MCF 10A (cell line): ENCODE measurements at regions not wholly inside any gene's neighbourhood (a gene's known extent, or its start where the extent isn't known, plus 50 kb on each side); places are given as distances from the start of the nearest gene placed in this dataset.
"Not testable (repeated sequence)": the region's sequence is repeated elsewhere in the genome, so short reads cannot be mapped to it uniquely, and the experiment has no call there.

ENCODE experiments used
- BruUV-seq: library from RNA; stranded (reverse); fragments of 400-500 nt; replicated peaks from 2 replicates; lab custom pipeline; 2021; lab: Mats Ljungman, UMichigan
- CTCF ChIA-PET: fragments of 300-600 bp; sonication (Branson Sonifier 250); formaldehyde crosslinking; extraction: SDS; loops from one replicate; lab custom pipeline; 2021; ENCODE audit warnings: antibody characterized with exemption, inconsistent platforms; lab: Yijun Ruan, JAX
- POLR2A ChIA-PET: fragments of 300-600, 350-650 bp; sonication (Branson Sonifier 250); formaldehyde crosslinking; extraction: SDS; loops from one replicate; lab custom pipeline; 2020; ENCODE audit warnings: antibody characterized with exemption, inconsistent platforms; lab: Yijun Ruan, JAX
- DNase-seq: peaks from one replicate; pipeline ENCODE4 v3.0.0-alpha.2; 2018; ENCODE audit not compliant: unreplicated experiment
- H3K27ac Mint-ChIP-seq: one replicate; pipeline ENCODE4 v1.8.0; 2022; ENCODE audit warnings: mild to moderate bottlenecking, low read depth, mixed read lengths; ENCODE audit not compliant: unreplicated experiment
- H3K27me3 Mint-ChIP-seq: one replicate; pipeline ENCODE4 v1.8.0; 2022; ENCODE audit warnings: mixed read lengths; ENCODE audit not compliant: insufficient read depth, unreplicated experiment
- H3K36me3 Mint-ChIP-seq: one replicate; pipeline ENCODE4 v1.8.0; 2022; ENCODE audit warnings: mild to moderate bottlenecking, moderate library complexity, mixed read lengths; ENCODE audit not compliant: insufficient read depth, unreplicated experiment
- H3K4me1 Mint-ChIP-seq: one replicate; pipeline ENCODE4 v1.8.0; 2022; ENCODE audit warnings: mixed read lengths; ENCODE audit not compliant: insufficient read depth, unreplicated experiment
- H3K4me3 Mint-ChIP-seq: one replicate; pipeline ENCODE4 v1.8.0; 2022; ENCODE audit warnings: mild to moderate bottlenecking, moderate library complexity, mixed read lengths; ENCODE audit not compliant: unreplicated experiment
- H3K9me3 Mint-ChIP-seq: one replicate; pipeline ENCODE4 v1.8.0; 2022; ENCODE audit warnings: mixed read lengths; ENCODE audit not compliant: unreplicated experiment
- CTCF ChIP-seq: fragments of 200-600 bp; IDR thresholded peaks from one replicate; pipeline ENCODE4 v1.8.0; 2022; ENCODE audit warnings: antibody characterized with exemption, mild to moderate bottlenecking; ENCODE audit not compliant: unreplicated experiment
- intact Hi-C: fragments of 100-400 bp; cut with micrococcal nuclease; formaldehyde crosslinking; loops from 2 replicates; pipeline ENCODE4 v1.14.1; 2022

DNA sequence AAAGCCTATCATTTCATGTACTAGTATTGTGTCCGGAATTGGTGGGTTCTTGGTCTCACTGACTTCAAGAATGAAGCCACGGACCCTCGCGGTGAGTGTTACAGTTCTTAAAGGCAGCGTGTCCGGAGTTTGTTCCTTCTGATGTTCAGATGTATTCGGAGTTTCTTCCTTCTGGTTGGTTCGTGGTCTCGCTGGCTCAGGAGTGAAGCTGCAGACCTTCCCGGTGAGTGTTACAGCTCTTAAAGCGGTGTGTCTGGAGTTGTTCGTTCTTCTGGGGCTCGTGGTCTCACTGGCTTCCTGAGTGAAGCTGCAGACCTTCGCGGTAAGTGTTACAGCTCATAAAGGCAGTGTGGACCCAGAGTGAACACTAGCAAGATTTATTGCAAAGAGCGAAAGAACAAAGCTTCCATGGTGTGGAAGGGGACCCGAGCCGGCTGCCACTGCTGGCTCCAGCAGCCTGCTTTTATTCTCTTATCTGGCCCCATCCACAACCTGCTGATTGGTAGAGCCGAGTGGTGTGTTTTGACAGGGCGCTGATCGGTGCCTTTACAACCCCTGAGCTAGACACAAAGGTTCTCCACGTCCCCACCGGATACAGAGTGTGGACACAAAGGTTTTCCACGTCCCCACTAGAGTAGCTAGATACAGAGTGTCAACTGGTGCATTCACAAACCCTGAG is 341.5 kb downstream of the RFPL4B start:
- intact Hi-C loops, DNase-seq, H3K4me3 Mint-ChIP-seq, H3K27ac Mint-ChIP-seq, H3K27me3 Mint-ChIP-seq, H3K9me3 Mint-ChIP-seq, H3K36me3 Mint-ChIP-seq, POLR2A ChIA-PET, BruUV-seq: not testable (repeated sequence)
- H3K4me1 Mint-ChIP-seq, result peaks cover 14% of the 10 kb centered on the region
- CTCF ChIA-PET, result interaction anchor here (0.6 to 0.7 kb wide), 2 partner anchors 181 to 526 kb away, joined by 3 to 4 read pairs; no protein-coding TSS in a partner anchor

GRCh38 chr6:112689183-112689858 is 342.2 kb downstream of the RFPL4B start:
- H3K4me1 Mint-ChIP-seq, result peaks cover 14% of the 10 kb centered on the region
- POLR2A ChIA-PET, BruUV-seq, H3K4me3 Mint-ChIP-seq, H3K36me3 Mint-ChIP-seq, H3K27me3 Mint-ChIP-seq, H3K9me3 Mint-ChIP-seq, H3K27ac Mint-ChIP-seq, DNase-seq, CTCF ChIA-PET, intact Hi-C loops: not testable (repeated sequence)

DNA sequence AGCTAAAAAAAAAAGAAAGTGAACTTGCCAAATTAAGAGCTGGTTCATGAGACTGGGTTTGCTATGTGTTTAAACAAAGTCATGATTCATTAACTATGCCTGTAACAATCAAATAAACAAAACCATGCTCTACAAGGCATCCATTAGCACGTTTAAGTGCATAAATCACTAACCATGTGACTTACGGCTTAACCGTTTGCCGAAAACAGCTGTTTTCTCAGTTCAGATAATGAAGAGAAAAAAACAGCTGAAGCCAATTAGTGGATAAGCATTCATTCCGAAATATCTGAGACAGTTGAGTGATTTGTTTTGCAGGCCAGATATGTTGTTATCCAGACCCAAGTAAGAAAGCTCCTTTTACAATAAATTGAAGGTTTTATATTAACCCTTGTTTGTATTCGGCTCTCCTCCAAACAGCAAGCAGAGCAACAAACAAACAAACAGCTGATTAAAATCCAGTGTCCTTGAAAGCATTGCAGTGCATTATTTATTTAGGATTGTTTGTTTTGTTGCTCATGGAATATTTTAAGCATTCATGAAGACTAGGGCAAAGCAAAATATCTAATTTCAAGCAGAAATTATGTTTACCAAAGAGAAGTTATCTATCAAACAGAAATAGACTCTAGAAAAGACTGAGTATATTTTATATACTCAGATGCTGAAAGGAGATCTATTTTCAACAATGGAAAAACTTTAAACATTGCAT is 343.5 kb downstream of the RFPL4B start:
- H3K36me3 Mint-ChIP-seq, result no peaks in the 10 kb centered on the region
- ChIA-PET CTCF (interaction anchor here (0.7 kb wide), 1 partner anchor 136 kb away, joined by 3 read pairs; no protein-coding TSS in a partner anchor), POLR2A (interaction anchor here (1.5 kb wide), 1 partner anchor 41 kb away, joined by 3 read pairs; no protein-coding TSS in a partner anchor)
- no peaks in the 10 kb centered on the region for H3K9me3 Mint-ChIP-seq
- intact Hi-C loops, result no loop called here
- H3K4me1 Mint-ChIP-seq, result peaks cover 14% of the 10 kb centered on the region
- no peak for TF ChIP-seq CTCF
- H3K27ac Mint-ChIP-seq, result no peak overlapping the region
- no peak overlapping the region for H3K4me3 Mint-ChIP-seq
- DNase-seq, result no peak
- BruUV-seq, result no TSS peak
- no peaks in the 10 kb centered on the region for H3K27me3 Mint-ChIP-seq

DNA sequence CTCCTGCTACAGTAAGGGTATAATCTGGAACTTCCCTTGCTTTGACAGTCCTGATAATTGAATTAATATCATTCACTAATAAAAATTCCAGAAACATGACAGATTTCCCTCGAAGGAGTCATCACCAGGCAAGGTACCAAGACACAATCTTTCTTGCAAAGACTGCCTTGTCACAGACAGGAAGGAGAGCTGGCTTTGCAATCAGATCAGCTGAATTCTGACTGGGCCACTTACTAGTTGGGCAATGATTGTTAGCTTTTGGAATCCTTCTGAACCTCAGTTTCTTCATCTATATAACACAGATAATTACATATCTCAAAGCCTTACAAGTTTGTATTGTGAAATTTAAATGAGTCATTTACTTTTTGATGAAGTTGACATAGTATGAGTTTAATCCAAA is 344.2 kb downstream of the RFPL4B start:
- DNase-seq, result peak; percentile 71
- H3K9me3 Mint-ChIP-seq, result no peaks in the 10 kb centered on the region
- H3K36me3 Mint-ChIP-seq, result no peaks in the 10 kb centered on the region
- no peak overlapping the region for H3K27ac Mint-ChIP-seq
- CTCF ChIA-PET, result interaction anchor here (0.6 kb wide), 1 partner anchor 1124 kb away, joined by 4 read pairs; no protein-coding TSS in a partner anchor
- POLR2A ChIA-PET, result interaction anchor here (1.5 kb wide), 1 partner anchor 41 kb away, joined by 3 read pairs; no protein-coding TSS in a partner anchor
- peaks cover 14% of the 10 kb centered on the region for H3K4me1 Mint-ChIP-seq
- intact Hi-C loops, result no loop called here
- no TSS peak for BruUV-seq
- H3K4me3 Mint-ChIP-seq, result no peak overlapping the region
- H3K27me3 Mint-ChIP-seq, result no peaks in the 10 kb centered on the region
- TF ChIP-seq CTCF, result no peak
